HG03442 (cell line): ENCODE measurements at regions not wholly inside any gene's neighbourhood (a gene's known extent, or its start where the extent isn't known, plus 50 kb on each side); places are given as distances from the start of the nearest gene placed in this dataset.
"Not testable (repeated sequence)": the region's sequence is repeated elsewhere in the genome, so short reads cannot be mapped to it uniquely, and the experiment has no call there.

Experiments used
- ATAC-seq: cut with Tn5 transposase; IDR thresholded peaks from one replicate; pipeline ENCODE4 v1.9.1; 2021; ENCODE audit warnings: mild to moderate bottlenecking, moderate library complexity; ENCODE audit not compliant: unreplicated experiment

GRCh38 chr7:83749495-83749894 is 100.6 kb upstream of the SEMA3E start:
- ATAC-seq = no peak

DNA sequence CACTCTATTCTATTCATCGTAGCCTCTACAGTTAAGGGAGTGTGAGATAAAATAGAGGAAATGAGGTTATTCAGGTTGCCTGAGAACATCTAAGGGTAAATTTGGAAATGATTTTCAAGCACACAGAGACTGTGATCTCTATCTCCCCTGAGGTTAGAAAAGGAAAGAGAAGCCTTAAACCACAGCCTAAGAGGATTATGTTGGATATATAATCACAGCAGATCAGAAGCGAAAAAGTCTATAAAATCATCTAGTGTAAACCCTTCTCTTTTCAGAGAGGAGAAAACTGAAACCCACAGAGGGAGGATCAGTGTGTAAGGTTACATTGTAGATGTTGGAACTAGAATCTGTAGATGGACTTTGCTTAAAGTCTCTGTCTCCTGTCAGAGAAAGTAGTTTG is 90.6 kb upstream of the SEMA3E start:
- ATAC-seq = no peak

DNA sequence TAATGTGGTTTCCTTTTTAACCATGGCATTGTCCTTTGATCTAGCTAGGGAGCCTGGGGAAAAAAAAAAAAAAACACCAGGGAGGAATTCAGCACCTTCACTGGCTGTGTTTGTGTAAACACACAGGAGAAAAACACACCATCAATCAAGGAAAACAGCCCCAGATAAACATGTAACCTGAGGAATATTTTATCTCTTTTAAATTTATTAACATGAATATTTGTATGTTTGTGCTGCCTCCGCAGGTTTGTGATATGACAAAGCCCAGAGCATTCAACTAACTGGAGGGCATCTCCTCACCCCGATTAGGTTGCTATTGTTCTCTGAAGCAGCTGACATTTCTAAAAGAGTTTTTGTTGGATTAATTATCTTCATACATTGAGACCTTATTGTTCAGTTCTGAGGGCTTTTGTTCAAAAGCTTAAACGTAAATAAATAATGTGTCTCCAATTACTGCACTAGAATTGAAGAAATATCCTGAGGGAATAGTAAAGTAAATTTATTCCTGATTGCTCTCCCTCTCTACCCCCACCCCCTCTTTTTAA is 89.4 kb upstream of the SEMA3E start:
- ATAC-seq = no peak

- no peak for ATAC-seq
Observed at GRCh38 chr7:83732305-83732704, 83.4 kb upstream of the SEMA3E start.

- no peak for ATAC-seq
Observed at GRCh38 chr7:83731154-83731553, 82.2 kb upstream of the SEMA3E start.

GRCh38 chr7:83716923-83717322 is 68.0 kb upstream of the SEMA3E start:
- ATAC-seq = not testable (repeated sequence)

- ATAC-seq = no peak
Observed at GRCh38 chr7:83708531-83708930, 59.6 kb upstream of the SEMA3E start.

- no peak for ATAC-seq
Observed at GRCh38 chr7:83704564-83704963, 55.6 kb upstream of the SEMA3E start.

GRCh38 chr7:83702446-83702845 is 53.5 kb upstream of the SEMA3E start:
- ATAC-seq = no peak

GRCh38 chr7:83701736-83702135 is 52.8 kb upstream of the SEMA3E start:
- ATAC-seq = no peak
